ENCODE measurements at regions not wholly inside any gene's neighbourhood (a gene's known extent, or its start where the extent isn't known, plus 50 kb on each side); places are given as distances from the start of the nearest gene placed in this dataset.

DNA sequence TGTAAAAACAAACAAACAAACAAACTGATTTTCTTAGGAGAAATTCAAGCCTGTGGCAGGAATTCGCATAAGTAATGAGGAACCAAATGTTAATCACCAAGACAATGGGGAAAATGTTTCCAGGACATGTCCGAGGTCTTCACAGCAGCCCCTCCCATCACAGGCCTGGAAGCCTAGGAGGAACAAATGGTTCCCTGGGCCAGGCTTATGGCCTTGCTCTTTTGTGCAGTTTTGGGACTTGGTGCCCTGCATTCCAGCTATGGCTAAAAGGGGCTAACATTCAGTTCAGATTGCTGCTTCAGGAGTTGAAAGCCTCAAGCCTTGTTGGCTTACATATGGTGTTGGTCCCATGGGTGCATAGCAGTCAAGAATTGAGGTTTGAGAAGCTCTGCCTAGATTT, 1372.7 kb upstream of the CITED2 start:
- TF ChIP-seq, protein P1, sequence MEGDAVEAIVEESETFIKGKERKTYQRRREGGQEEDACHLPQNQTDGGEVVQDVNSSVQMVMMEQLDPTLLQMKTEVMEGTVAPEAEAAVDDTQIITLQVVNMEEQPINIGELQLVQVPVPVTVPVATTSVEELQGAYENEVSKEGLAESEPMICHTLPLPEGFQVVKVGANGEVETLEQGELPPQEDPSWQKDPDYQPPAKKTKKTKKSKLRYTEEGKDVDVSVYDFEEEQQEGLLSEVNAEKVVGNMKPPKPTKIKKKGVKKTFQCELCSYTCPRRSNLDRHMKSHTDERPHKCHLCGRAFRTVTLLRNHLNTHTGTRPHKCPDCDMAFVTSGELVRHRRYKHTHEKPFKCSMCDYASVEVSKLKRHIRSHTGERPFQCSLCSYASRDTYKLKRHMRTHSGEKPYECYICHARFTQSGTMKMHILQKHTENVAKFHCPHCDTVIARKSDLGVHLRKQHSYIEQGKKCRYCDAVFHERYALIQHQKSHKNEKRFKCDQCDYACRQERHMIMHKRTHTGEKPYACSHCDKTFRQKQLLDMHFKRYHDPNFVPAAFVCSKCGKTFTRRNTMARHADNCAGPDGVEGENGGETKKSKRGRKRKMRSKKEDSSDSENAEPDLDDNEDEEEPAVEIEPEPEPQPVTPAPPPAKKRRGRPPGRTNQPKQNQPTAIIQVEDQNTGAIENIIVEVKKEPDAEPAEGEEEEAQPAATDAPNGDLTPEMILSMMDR (IDR thresholded peaks at IDR 0.05 in 4 of 5, conservative IDR thresholded peaks at IDR 0.05 in 1 of 5), result no peak
- no peak for TF ChIP-seq POLR2A (IDR thresholded peaks at IDR 0.05)
